ENCODE measurements at regions not wholly inside any gene's neighbourhood (a gene's known extent, or its start where the extent isn't known, plus 50 kb on each side); places are given as distances from the start of the nearest gene placed in this dataset.

- H3K4me3 ChIP-seq (ENCODE audit: insufficient read depth, low read depth, low read length, poor library complexity, severe bottlenecking) = no peak overlapping the region
- H3K4me1 ChIP-seq (ENCODE audit: control insufficient read depth, insufficient read depth, low read length, poor library complexity, severe bottlenecking) = no peaks in the 10 kb centered on the region
- no peak for DNase-seq
- H3K27me3 ChIP-seq (replicated peaks; ENCODE audit: control insufficient read depth, insufficient read depth, low read length, poor library complexity, severe bottlenecking) = no peaks in the 10 kb centered on the region
- H3K27ac ChIP-seq (ENCODE audit: insufficient read depth, low read length, poor library complexity, severe bottlenecking) = no peak overlapping the region
- no peaks in the 10 kb centered on the region for H3K36me3 ChIP-seq (ENCODE audit: control insufficient read depth, insufficient read depth, low read length)
- H3K9me3 ChIP-seq (ENCODE audit: control insufficient read depth, low read length) = no peaks in the 10 kb centered on the region
Measured at GRCh38 chr19:31145007-31145406, 204.2 kb downstream of the TSHZ3 start.

GRCh38 chr19:31144075-31144870 is 205.0 kb downstream of the TSHZ3 start:
- Histone ChIP-seq H3K4me1 (ENCODE audit: control insufficient read depth, insufficient read depth, low read length, poor library complexity, severe bottlenecking) (no peaks in the 10 kb centered on the region), H3K27ac (ENCODE audit: insufficient read depth, low read length, poor library complexity, severe bottlenecking) (no peak overlapping the region)
- no peak for DNase-seq

GRCh38 chr19:31141301-31141700 is 207.9 kb downstream of the TSHZ3 start:
- H3K27me3 ChIP-seq (replicated peaks; ENCODE audit: control insufficient read depth, insufficient read depth, low read length, poor library complexity, severe bottlenecking) = no peaks in the 10 kb centered on the region
- no peak overlapping the region for H3K27ac ChIP-seq (ENCODE audit: insufficient read depth, low read length, poor library complexity, severe bottlenecking)
- DNase-seq = no peak
- H3K4me3 ChIP-seq (ENCODE audit: insufficient read depth, low read depth, low read length, poor library complexity, severe bottlenecking) = no peak overlapping the region
- no peaks in the 10 kb centered on the region for H3K36me3 ChIP-seq (ENCODE audit: control insufficient read depth, insufficient read depth, low read length)
- H3K4me1 ChIP-seq (ENCODE audit: control insufficient read depth, insufficient read depth, low read length, poor library complexity, severe bottlenecking) = no peaks in the 10 kb centered on the region
- no peaks in the 10 kb centered on the region for H3K9me3 ChIP-seq (ENCODE audit: control insufficient read depth, low read length)

More at GRCh38 chr19:31144075-31144870, 205.0 kb downstream of the TSHZ3 start:
- no peaks in the 10 kb centered on the region for H3K36me3 ChIP-seq (ENCODE audit: control insufficient read depth, insufficient read depth, low read length)
- no peak overlapping the region for H3K4me3 ChIP-seq (ENCODE audit: insufficient read depth, low read depth, low read length, poor library complexity, severe bottlenecking)
- H3K27me3 ChIP-seq (replicated peaks; ENCODE audit: control insufficient read depth, insufficient read depth, low read length, poor library complexity, severe bottlenecking) = no peaks in the 10 kb centered on the region
- H3K9me3 ChIP-seq (ENCODE audit: control insufficient read depth, low read length) = no peaks in the 10 kb centered on the region

GRCh38 chr19:31140717-31141116 is 208.5 kb downstream of the TSHZ3 start:
- no peaks in the 10 kb centered on the region for H3K9me3 ChIP-seq (ENCODE audit: control insufficient read depth, low read length)
- no peaks in the 10 kb centered on the region for H3K36me3 ChIP-seq (ENCODE audit: control insufficient read depth, insufficient read depth, low read length)
- no peaks in the 10 kb centered on the region for H3K27me3 ChIP-seq (replicated peaks; ENCODE audit: control insufficient read depth, insufficient read depth, low read length, poor library complexity, severe bottlenecking)
- H3K4me1 ChIP-seq (ENCODE audit: control insufficient read depth, insufficient read depth, low read length, poor library complexity, severe bottlenecking) = no peaks in the 10 kb centered on the region
- H3K4me3 ChIP-seq (ENCODE audit: insufficient read depth, low read depth, low read length, poor library complexity, severe bottlenecking) = no peak overlapping the region
- H3K27ac ChIP-seq (ENCODE audit: insufficient read depth, low read length, poor library complexity, severe bottlenecking) = no peak overlapping the region
- no peak for DNase-seq

DNA sequence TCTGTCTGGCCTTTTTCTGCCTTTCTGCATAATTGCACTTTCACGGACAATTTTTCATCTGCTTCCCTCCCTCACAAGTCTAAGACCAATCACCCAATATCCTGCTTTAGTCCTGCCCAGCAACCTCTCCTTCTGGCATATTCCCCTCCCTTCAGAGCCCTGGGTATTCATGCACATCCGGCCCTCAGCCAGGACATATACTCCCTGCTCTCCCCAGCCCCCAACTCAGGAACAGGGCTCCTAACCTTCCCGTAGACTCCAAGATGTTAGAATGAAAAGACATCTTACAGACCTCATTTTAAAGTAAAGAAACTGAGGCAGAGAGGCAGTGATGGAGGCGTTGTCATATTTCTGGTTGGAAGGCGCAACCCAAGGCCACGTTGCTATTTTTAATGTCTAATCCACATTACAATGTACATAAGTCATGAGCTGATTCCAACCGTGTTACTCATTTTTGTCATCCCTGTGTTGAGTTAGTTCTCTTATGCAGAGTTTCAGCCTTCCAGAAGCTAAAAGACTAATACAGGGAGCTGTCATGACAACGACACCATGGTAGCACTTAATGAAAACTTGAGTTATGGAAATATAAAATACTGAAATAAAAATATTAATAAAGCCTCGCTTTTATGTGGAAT is 209.2 kb downstream of the TSHZ3 start:
- Histone ChIP-seq H3K9me3 (ENCODE audit: control insufficient read depth, low read length) (no peaks in the 10 kb centered on the region), H3K4me3 (ENCODE audit: insufficient read depth, low read depth, low read length, poor library complexity, severe bottlenecking) (no peak overlapping the region), H3K27ac (ENCODE audit: insufficient read depth, low read length, poor library complexity, severe bottlenecking) (no peak overlapping the region), H3K36me3 (ENCODE audit: control insufficient read depth, insufficient read depth, low read length) (no peaks in the 10 kb centered on the region), H3K4me1 (ENCODE audit: control insufficient read depth, insufficient read depth, low read length, poor library complexity, severe bottlenecking) (no peaks in the 10 kb centered on the region), H3K27me3 (replicated peaks; ENCODE audit: control insufficient read depth, insufficient read depth, low read length, poor library complexity, severe bottlenecking) (no peaks in the 10 kb centered on the region)
- no peak for DNase-seq

- no peak overlapping the region for H3K4me3 ChIP-seq (ENCODE audit: insufficient read depth, low read depth, low read length, poor library complexity, severe bottlenecking)
- H3K27ac ChIP-seq (ENCODE audit: insufficient read depth, low read length, poor library complexity, severe bottlenecking) = no peak overlapping the region
- H3K27me3 ChIP-seq (replicated peaks; ENCODE audit: control insufficient read depth, insufficient read depth, low read length, poor library complexity, severe bottlenecking) = no peaks in the 10 kb centered on the region
- no peaks in the 10 kb centered on the region for H3K4me1 ChIP-seq (ENCODE audit: control insufficient read depth, insufficient read depth, low read length, poor library complexity, severe bottlenecking)
- no peak for DNase-seq
- H3K36me3 ChIP-seq (ENCODE audit: control insufficient read depth, insufficient read depth, low read length) = no peaks in the 10 kb centered on the region
- no peaks in the 10 kb centered on the region for H3K9me3 ChIP-seq (ENCODE audit: control insufficient read depth, low read length)
Measured at GRCh38 chr19:31138077-31138476, 211.2 kb downstream of the TSHZ3 start.

GRCh38 chr19:31135841-31136240 is 213.4 kb downstream of the TSHZ3 start:
- no peaks in the 10 kb centered on the region for H3K36me3 ChIP-seq (ENCODE audit: control insufficient read depth, insufficient read depth, low read length)
- no peaks in the 10 kb centered on the region for H3K9me3 ChIP-seq (ENCODE audit: control insufficient read depth, low read length)
- no peaks in the 10 kb centered on the region for H3K27me3 ChIP-seq (replicated peaks; ENCODE audit: control insufficient read depth, insufficient read depth, low read length, poor library complexity, severe bottlenecking)
- no peak overlapping the region for H3K27ac ChIP-seq (ENCODE audit: insufficient read depth, low read length, poor library complexity, severe bottlenecking)
- no peak for DNase-seq
- H3K4me3 ChIP-seq (ENCODE audit: insufficient read depth, low read depth, low read length, poor library complexity, severe bottlenecking) = no peak overlapping the region
- H3K4me1 ChIP-seq (ENCODE audit: control insufficient read depth, insufficient read depth, low read length, poor library complexity, severe bottlenecking) = no peaks in the 10 kb centered on the region

- Histone ChIP-seq H3K36me3 (ENCODE audit: control insufficient read depth, insufficient read depth, low read length) (no peaks in the 10 kb centered on the region), H3K27ac (ENCODE audit: insufficient read depth, low read length, poor library complexity, severe bottlenecking) (no peak overlapping the region), H3K4me3 (ENCODE audit: insufficient read depth, low read depth, low read length, poor library complexity, severe bottlenecking) (no peak overlapping the region), H3K27me3 (replicated peaks; ENCODE audit: control insufficient read depth, insufficient read depth, low read length, poor library complexity, severe bottlenecking) (no peaks in the 10 kb centered on the region), H3K9me3 (ENCODE audit: control insufficient read depth, low read length) (no peaks in the 10 kb centered on the region), H3K4me1 (ENCODE audit: control insufficient read depth, insufficient read depth, low read length, poor library complexity, severe bottlenecking) (no peaks in the 10 kb centered on the region)
- no peak for DNase-seq
Measured at GRCh38 chr19:31132753-31133110, 216.5 kb downstream of the TSHZ3 start.

DNA sequence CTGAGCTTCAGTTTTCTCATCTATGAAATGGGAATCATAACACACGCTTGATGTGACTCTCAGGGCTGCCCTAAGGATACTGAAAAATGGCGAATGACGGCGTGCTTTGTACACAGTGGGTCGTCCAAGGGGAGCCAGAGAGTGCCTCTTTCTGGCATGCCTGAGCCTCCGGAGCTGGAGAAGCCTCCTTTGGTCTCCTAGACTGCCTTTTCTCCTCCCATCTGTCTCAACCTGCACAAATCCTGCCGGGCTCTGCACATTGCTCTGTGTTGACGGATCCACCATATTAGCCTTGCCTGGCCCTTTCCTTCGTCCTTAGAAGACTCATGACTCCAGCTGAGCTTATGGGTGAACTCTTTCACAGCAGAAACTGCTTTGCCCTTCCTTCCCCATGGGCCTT is 220.9 kb downstream of the TSHZ3 start:
- no peak overlapping the region for H3K4me3 ChIP-seq (ENCODE audit: insufficient read depth, low read depth, low read length, poor library complexity, severe bottlenecking)
- H3K9me3 ChIP-seq (ENCODE audit: control insufficient read depth, low read length) = no peaks in the 10 kb centered on the region
- H3K4me1 ChIP-seq (ENCODE audit: control insufficient read depth, insufficient read depth, low read length, poor library complexity, severe bottlenecking) = no peaks in the 10 kb centered on the region
- H3K36me3 ChIP-seq (ENCODE audit: control insufficient read depth, insufficient read depth, low read length) = no peaks in the 10 kb centered on the region
- no peak overlapping the region for H3K27ac ChIP-seq (ENCODE audit: insufficient read depth, low read length, poor library complexity, severe bottlenecking)
- no peak for DNase-seq
- no peaks in the 10 kb centered on the region for H3K27me3 ChIP-seq (replicated peaks; ENCODE audit: control insufficient read depth, insufficient read depth, low read length, poor library complexity, severe bottlenecking)

DNA sequence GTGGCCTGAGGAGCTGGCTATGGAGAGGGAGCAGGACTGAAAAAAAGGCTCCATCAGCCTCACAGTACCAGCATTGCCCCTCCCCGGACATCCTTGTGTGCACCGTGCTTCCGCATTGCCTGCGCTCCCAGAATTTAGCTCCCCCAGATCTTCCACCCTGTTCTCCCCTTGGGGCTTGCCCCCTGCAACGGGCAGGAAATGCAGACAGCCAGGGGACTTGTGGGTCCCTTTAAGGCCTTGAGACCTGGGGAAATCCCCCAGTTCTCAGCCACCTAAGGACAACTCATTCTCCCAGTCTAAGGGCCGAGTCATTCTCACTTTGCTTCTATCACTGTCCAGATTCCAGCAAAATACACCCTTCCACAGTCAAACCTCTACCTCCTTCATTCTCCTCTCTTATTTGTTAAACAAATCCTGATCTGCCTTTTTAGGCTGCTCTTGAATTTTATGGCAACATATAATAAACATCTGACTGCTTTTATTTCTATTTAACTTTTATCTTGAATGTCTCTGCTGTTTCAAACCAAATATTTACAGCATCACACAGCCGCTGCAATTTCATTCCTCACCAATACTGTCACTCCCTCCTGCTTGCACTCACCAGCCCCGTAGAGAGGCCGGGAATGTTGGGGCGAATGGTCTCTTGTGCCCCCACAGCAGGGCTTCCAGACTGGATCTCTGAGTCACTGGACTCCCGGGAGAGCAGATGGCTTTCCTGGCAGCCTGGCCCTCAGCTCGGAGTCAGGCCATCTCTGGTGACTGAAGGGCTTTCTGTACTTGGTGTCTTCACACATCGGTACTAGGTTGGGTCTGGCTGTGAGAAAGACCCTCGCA is 221.9 kb downstream of the TSHZ3 start:
- Histone ChIP-seq H3K36me3 (ENCODE audit: control insufficient read depth, insufficient read depth, low read length) (no peaks in the 10 kb centered on the region), H3K27me3 (replicated peaks; ENCODE audit: control insufficient read depth, insufficient read depth, low read length, poor library complexity, severe bottlenecking) (no peaks in the 10 kb centered on the region), H3K9me3 (ENCODE audit: control insufficient read depth, low read length) (no peaks in the 10 kb centered on the region), H3K4me3 (ENCODE audit: insufficient read depth, low read depth, low read length, poor library complexity, severe bottlenecking) (no peak overlapping the region), H3K27ac (ENCODE audit: insufficient read depth, low read length, poor library complexity, severe bottlenecking) (no peak overlapping the region), H3K4me1 (ENCODE audit: control insufficient read depth, insufficient read depth, low read length, poor library complexity, severe bottlenecking) (no peaks in the 10 kb centered on the region)
- no peak for DNase-seq

Data from effector memory CD4-positive, alpha-beta T cell (primary cell).